GM23338 (cell line): ENCODE measurements at regions not wholly inside any gene's neighbourhood (a gene's known extent, or its start where the extent isn't known, plus 50 kb on each side); places are given as distances from the start of the nearest gene placed in this dataset.

Experiments used
- ATAC-seq: fragments of 200-7000 bp; cut with Tn5 transposase; 3 replicates; pipeline ENCODE4 v1.9.1; 2020
- DNase-seq: peaks from one replicate; pipeline ENCODE4 v3.0.0-alpha.2; 2015; ENCODE audit warnings: low spot score
- H2AFZ ChIP-seq: fragments of 200-600 bp; sonication (generic); 2 replicates; pipeline ENCODE4 v1.8.0; 2016; ENCODE audit warnings: antibody characterized with exemption, mild to moderate bottlenecking, moderate library complexity
- H3F3A ChIP-seq: fragments of 200-600 bp; sonication (generic); replicated peaks from 2 replicates; pipeline ENCODE4 v1.8.0; 2017; ENCODE audit warnings: antibody characterized with exemption, mixed run types, low read depth
- H3K27ac ChIP-seq: fragments of 200-600 bp; sonication (generic); 2 replicates; pipeline ENCODE4 v1.6.1; 2016; ENCODE audit warnings: low read depth
- H3K27me3 ChIP-seq: fragments of 200-600 bp; sonication (generic); 2 replicates; pipeline ENCODE4 v1.8.0; 2016; ENCODE audit warnings: mild to moderate bottlenecking, mixed run types, moderate library complexity; ENCODE audit not compliant: insufficient read depth
- H3K36me3 ChIP-seq: fragments of 200-600 bp; sonication (generic); 2 replicates; pipeline ENCODE4 v1.8.0; 2016; ENCODE audit warnings: mild to moderate bottlenecking; ENCODE audit not compliant: insufficient read depth
- H3K4me1 ChIP-seq: fragments of 200-600 bp; sonication (generic); 2 replicates; pipeline ENCODE4 v1.8.0; 2016; ENCODE audit warnings: mild to moderate bottlenecking, moderate library complexity; ENCODE audit not compliant: insufficient read depth
- H3K4me2 ChIP-seq: fragments of 200-600 bp; sonication (generic); 2 replicates; pipeline ENCODE4 v1.7.1; 2017; ENCODE audit warnings: mixed run types
- H3K4me3 ChIP-seq: fragments of 200-600 bp; sonication (generic); 2 replicates; pipeline ENCODE4 v1.6.1; 2016; ENCODE audit warnings: mixed run types
- H3K79me2 ChIP-seq: fragments of 200-600 bp; sonication (generic); replicated peaks from 2 replicates; pipeline ENCODE4 v1.8.0; 2017; ENCODE audit warnings: mild to moderate bottlenecking; ENCODE audit not compliant: insufficient read depth
- H3K9me2 ChIP-seq: fragments of 200-600 bp; sonication (generic); 2 replicates; pipeline ENCODE4 v1.8.0; 2017; ENCODE audit not compliant: insufficient read depth
- H4K20me1 ChIP-seq: fragments of 200-600 bp; sonication (generic); replicated peaks from 2 replicates; pipeline ENCODE4 v1.8.0; 2017; ENCODE audit warnings: mild to moderate bottlenecking; ENCODE audit not compliant: insufficient read depth
- H3K27ac Mint-ChIP-seq: 2 replicates; pipeline ENCODE4 v1.8.0; 2020; ENCODE audit warnings: inconsistent platforms, mild to moderate bottlenecking, moderate library complexity, mixed read lengths
- H3K27me3 Mint-ChIP-seq: 3 replicates; pipeline ENCODE4 v1.8.0; 2022; ENCODE audit warnings: low read depth, mild to moderate bottlenecking, moderate library complexity, mixed read lengths, inconsistent platforms; ENCODE audit not compliant: insufficient read depth, poor library complexity
- H3K36me3 Mint-ChIP-seq: 3 replicates; pipeline ENCODE4 v1.8.0; 2021; ENCODE audit warnings: low read depth, mild to moderate bottlenecking, inconsistent platforms, moderate library complexity, mixed read lengths
- H3K4me1 Mint-ChIP-seq: 3 replicates; pipeline ENCODE4 v1.8.0; 2020; ENCODE audit warnings: mild to moderate bottlenecking, inconsistent platforms, mixed read lengths
- H3K4me3 Mint-ChIP-seq: 3 replicates; pipeline ENCODE4 v1.8.0; 2021; ENCODE audit warnings: moderate library complexity, mild to moderate bottlenecking, inconsistent platforms, mixed read lengths
- H3K9me3 Mint-ChIP-seq: 3 replicates; pipeline ENCODE4 v1.8.0; 2020; ENCODE audit warnings: moderate library complexity, mild to moderate bottlenecking, inconsistent platforms, mixed read lengths
- CTCF ChIP-seq, 2 experiments: fragments of 200-600 bp in 1 of 2; sonication (generic) in 1 of 2; conservative IDR thresholded peaks; 2 replicates each; pipeline versions ENCODE4 v1.5.1 to v1.6.1; 2016 to 2017; ENCODE audit warnings: antibody characterized with exemption in 2 of 2, low read depth in 2 of 2, mild to moderate bottlenecking in 2 of 2, moderate library complexity in 1 of 2
- EZH2 ChIP-seq: fragments of 200-600 bp; sonication (generic); IDR thresholded peaks from one replicate; pipeline ENCODE4 v1.8.0; 2017; ENCODE audit warnings: antibody characterized with exemption, mild to moderate bottlenecking, low read depth; ENCODE audit not compliant: unreplicated experiment
- NANOG ChIP-seq: IDR thresholded peaks from 2 replicates; pipeline ENCODE4 v1.6.1; 2016; ENCODE audit warnings: antibody characterized with exemption, borderline replicate concordance
- POLR2AphosphoS5 ChIP-seq: IDR thresholded peaks from 2 replicates; pipeline ENCODE4 v1.6.1; 2016; ENCODE audit warnings: antibody characterized with exemption, low read depth
- REST ChIP-seq: IDR thresholded peaks from one replicate; pipeline ENCODE4 v1.6.1; 2018; ENCODE audit warnings: antibody characterized with exemption; ENCODE audit not compliant: unreplicated experiment
- STAT1 ChIP-seq: IDR thresholded peaks from one replicate; pipeline ENCODE4 v1.6.1; 2016; ENCODE audit warnings: antibody characterized with exemption; ENCODE audit not compliant: unreplicated experiment
- ZNF114 ChIP-seq: fragments of 250-450 bp; sonication (Bioruptor Pico); IDR thresholded peaks from 2 replicates; pipeline ENCODE4 v1.5.0; 2020; ENCODE audit warnings: mild to moderate bottlenecking, moderate library complexity
- ZNF331 ChIP-seq: fragments of 250-450 bp; sonication (Bioruptor Pico); IDR thresholded peaks from 2 replicates; pipeline ENCODE4 v1.5.0; 2020; ENCODE audit warnings: low read depth, mild to moderate bottlenecking, moderate library complexity
- ZNF462 ChIP-seq: fragments of 250-450 bp; sonication (Bioruptor Pico); IDR thresholded peaks from 2 replicates; pipeline ENCODE4 v1.5.0; 2020; ENCODE audit warnings: mild to moderate bottlenecking, moderate library complexity

GRCh38 chr5:124537522-124537921, 208.9 kb downstream of the ZNF608 start:
- H2AFZ ChIP-seq, result no peak overlapping the region
- H3K27me3 ChIP-seq, result no peaks in the 10 kb centered on the region
- H3K9me2 ChIP-seq, result peaks cover 18% of the 10 kb centered on the region; the same call in 1 of the 2 replicates
- H3K27me3 Mint-ChIP-seq, result no peaks in the 10 kb centered on the region
- H3K4me1 Mint-ChIP-seq, result no peaks in the 10 kb centered on the region
- H3K9me3 Mint-ChIP-seq, result peaks cover 3% of the 10 kb centered on the region; the same call in 1 of the 3 replicates
- no peak overlapping the region for H3K27ac Mint-ChIP-seq
- no peaks in the 10 kb centered on the region for H3K79me2 ChIP-seq
- no peaks in the 10 kb centered on the region; the same call in 2 of the 3 replicates for H3K36me3 Mint-ChIP-seq
- H4K20me1 ChIP-seq, result no peaks in the 10 kb centered on the region
- H3K4me3 ChIP-seq, result no peak overlapping the region
- ATAC-seq (no peak), DNase-seq (no peak)
- no peak overlapping the region for H3K4me2 ChIP-seq
- H3K27ac ChIP-seq, result no peak overlapping the region
- H3K36me3 ChIP-seq, result no peaks in the 10 kb centered on the region
- no peak overlapping the region for H3K4me3 Mint-ChIP-seq
- H3F3A ChIP-seq, result no peaks in the 10 kb centered on the region
- TF ChIP-seq ZNF114 (no peak), CTCF (conservative IDR thresholded peaks at IDR 0.05; ENCODE audit: low read depth in 2 of 2) (no peak), POLR2AphosphoS5 (no peak), ZNF462 (CRISPR knock-in tag) (no peak), STAT1 (no peak), ZNF331 (CRISPR knock-in tag) (no peak), REST (no peak), EZH2 (no peak), NANOG (no peak)
- H3K4me1 ChIP-seq, result no peaks in the 10 kb centered on the region
